MM.1S (cell line): ENCODE measurements at regions not wholly inside any gene's neighbourhood (a gene's known extent, or its start where the extent isn't known, plus 50 kb on each side); places are given as distances from the start of the nearest gene placed in this dataset.

Experiments used
- DNase-seq: peaks from one replicate; pipeline ENCODE4 v3.0.0-alpha.2; 2015
- H2AFZ ChIP-seq: fragments of 300-600 bp; sonication (generic); 2 replicates; pipeline ENCODE4 v1.6.0; 2016; ENCODE audit warnings: antibody characterized with exemption, low read length
- H3F3A ChIP-seq: fragments of 300-600 bp; sonication (generic); 2 replicates; pipeline ENCODE4 v1.6.1; 2016; ENCODE audit warnings: mild to moderate bottlenecking, antibody characterized with exemption, low read length, moderate library complexity, mixed read lengths; ENCODE audit not compliant: insufficient read depth
- H3K27ac ChIP-seq: fragments of 300-600 bp; sonication (generic); 2 replicates; pipeline ENCODE4 v1.5.1; 2016; ENCODE audit warnings: mild to moderate bottlenecking, low read length
- H3K27me3 ChIP-seq: fragments of 300-600 bp; sonication (generic); replicated peaks from 2 replicates; pipeline ENCODE4 v1.6.0; 2016; ENCODE audit warnings: low read length; ENCODE audit not compliant: insufficient read depth
- H3K36me3 ChIP-seq: fragments of 300-600 bp; sonication (generic); replicated peaks from 2 replicates; pipeline ENCODE4 v1.6.1; 2016; ENCODE audit warnings: mild to moderate bottlenecking, low read length, mixed read lengths; ENCODE audit not compliant: insufficient read depth
- H3K4me1 ChIP-seq: fragments of 300-600 bp; sonication (generic); 2 replicates; pipeline ENCODE4 v1.6.1; 2016; ENCODE audit warnings: low read length, mixed read lengths
- H3K4me2 ChIP-seq: fragments of 300-600 bp; sonication (generic); 2 replicates; pipeline ENCODE4 v1.6.0; 2016; ENCODE audit warnings: low read depth, low read length
- H3K4me3 ChIP-seq: fragments of 300-600 bp; sonication (generic); 2 replicates; pipeline ENCODE4 v1.5.1; 2016; ENCODE audit warnings: low read length, mixed read lengths
- H3K79me2 ChIP-seq: fragments of 300-600 bp; sonication (generic); 2 replicates; pipeline ENCODE4 v1.6.1; 2016; ENCODE audit warnings: mixed run types, low read length, mixed read lengths
- H3K9ac ChIP-seq: fragments of 300-600 bp; sonication (generic); 2 replicates; pipeline ENCODE4 v1.6.1; 2016; ENCODE audit warnings: low read length, mixed read lengths
- H3K9me2 ChIP-seq: fragments of 300-600 bp; sonication (generic); replicated peaks from 2 replicates; pipeline ENCODE4 v1.6.1; 2016; ENCODE audit warnings: mild to moderate bottlenecking, low read length, mixed read lengths; ENCODE audit not compliant: insufficient read depth
- H3K9me3 ChIP-seq: fragments of 300-600 bp; sonication (generic); replicated peaks from 2 replicates; pipeline ENCODE4 v1.6.1; 2016; ENCODE audit warnings: mild to moderate bottlenecking, low read length, mixed read lengths; ENCODE audit not compliant: insufficient read depth
- H4K20me1 ChIP-seq: fragments of 300-600 bp; sonication (generic); 2 replicates; pipeline ENCODE4 v1.6.1; 2016; ENCODE audit warnings: mild to moderate bottlenecking, low read length, moderate library complexity, mixed read lengths; ENCODE audit not compliant: insufficient read depth
- CTCF ChIP-seq: fragments of 300-600 bp; sonication (generic); IDR thresholded peaks from 2 replicates; pipeline ENCODE4 v1.5.1; 2016; ENCODE audit warnings: antibody characterized with exemption, low read length, mixed read lengths
- EZH2 ChIP-seq: fragments of 300-600 bp; sonication (generic); optimal IDR thresholded peaks from 2 replicates; pipeline ENCODE3; 2017; ENCODE audit warnings: low read depth, mild to moderate bottlenecking, antibody characterized with exemption, low read length, mixed read lengths
- EZH2phosphoT487 ChIP-seq: fragments of 300-600 bp; sonication (generic); IDR thresholded peaks from 2 replicates; pipeline ENCODE4 v1.6.1; 2018; ENCODE audit warnings: antibody characterized with exemption, low read length

DNA sequence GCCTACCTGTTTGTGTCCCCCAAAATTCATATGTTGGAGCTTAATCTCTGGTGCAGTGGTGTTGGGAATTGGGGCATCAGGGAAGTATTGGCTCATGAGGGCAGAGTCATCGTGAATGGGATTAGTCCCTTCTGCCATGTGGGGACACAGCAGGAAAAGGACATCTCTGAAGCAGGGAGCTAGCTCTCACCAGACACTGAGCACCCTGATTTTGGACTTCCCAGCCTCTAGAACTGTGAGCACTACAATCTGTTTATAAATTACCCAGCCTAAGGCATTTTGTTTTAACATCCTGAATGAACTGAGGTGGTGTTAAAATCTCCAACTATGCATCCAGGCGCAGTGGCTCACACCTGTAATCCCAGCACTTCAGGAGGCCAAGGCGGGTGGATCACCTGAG lies 206.0 kb downstream of the SEC14L1 start:
- Histone ChIP-seq H3K9me3 (no peaks in the 10 kb centered on the region), H3K4me3 (no peak overlapping the region), H2AFZ (no peak overlapping the region), H3K36me3 (no peaks in the 10 kb centered on the region), H4K20me1 (no peaks in the 10 kb centered on the region), H3K27me3 (no peaks in the 10 kb centered on the region), H3K4me1 (peaks cover 21% of the 10 kb centered on the region), H3K9ac (no peak overlapping the region), H3K9me2 (no peaks in the 10 kb centered on the region), H3K27ac (no peak overlapping the region), H3F3A (peaks cover 8% of the 10 kb centered on the region; the same call in 1 of the 2 replicates), H3K79me2 (peaks cover 92% of the 10 kb centered on the region), H3K4me2 (no peak overlapping the region)
- TF ChIP-seq EZH2phosphoT487 = no peak
- TF ChIP-seq EZH2 = no peak
- no peak for TF ChIP-seq CTCF
- no peak for DNase-seq

GRCh38 chr17:77347544-77347943 lies 206.8 kb downstream of the SEC14L1 start:
- H3K79me2 ChIP-seq = peaks cover 90% of the 10 kb centered on the region

GRCh38 chr17:77349976-77350830 lies 209.4 kb downstream of the SEC14L1 start:
- Histone ChIP-seq H3K9me3 (no peaks in the 10 kb centered on the region), H3K27me3 (no peaks in the 10 kb centered on the region), H3K79me2 (peaks cover 91% of the 10 kb centered on the region), H2AFZ (no peak overlapping the region), H3K9ac (no peak overlapping the region), H3K4me2 (no peak overlapping the region), H3K4me3 (no peak overlapping the region), H3K27ac (no peak overlapping the region), H3F3A (peaks cover 8% of the 10 kb centered on the region; the same call in 1 of the 2 replicates), H3K4me1 (peaks cover 18% of the 10 kb centered on the region), H4K20me1 (no peaks in the 10 kb centered on the region), H3K9me2 (no peaks in the 10 kb centered on the region), H3K36me3 (no peaks in the 10 kb centered on the region)
- TF ChIP-seq CTCF (no peak), EZH2 (no peak), EZH2phosphoT487 (no peak)
- no peak for DNase-seq

More at GRCh38 chr17:77347544-77347943, 206.8 kb downstream of the SEC14L1 start:
- Histone ChIP-seq H4K20me1 (no peaks in the 10 kb centered on the region), H2AFZ (no peak overlapping the region), H3K27ac (peak overlapping the region; percentile 4; the same call in 1 of the 2 replicates), H3K9me2 (no peaks in the 10 kb centered on the region), H3K4me2 (peak overlapping the region; percentile 8; the same call in 1 of the 2 replicates), H3K9ac (no peak overlapping the region), H3K9me3 (no peaks in the 10 kb centered on the region), H3K4me3 (no peak overlapping the region), H3K36me3 (no peaks in the 10 kb centered on the region), H3K27me3 (no peaks in the 10 kb centered on the region), H3K4me1 (peaks cover 21% of the 10 kb centered on the region), H3F3A (peaks cover 8% of the 10 kb centered on the region; the same call in 1 of the 2 replicates)
- DNase-seq = peak; percentile 46
- TF ChIP-seq EZH2 (no peak), EZH2phosphoT487 (no peak), CTCF (no peak)
